ENCODE measurements at regions not wholly inside any gene's neighbourhood (a gene's known extent, or its start where the extent isn't known, plus 50 kb on each side); places are given as distances from the start of the nearest gene placed in this dataset.

- TF ChIP-seq, protein P1, sequence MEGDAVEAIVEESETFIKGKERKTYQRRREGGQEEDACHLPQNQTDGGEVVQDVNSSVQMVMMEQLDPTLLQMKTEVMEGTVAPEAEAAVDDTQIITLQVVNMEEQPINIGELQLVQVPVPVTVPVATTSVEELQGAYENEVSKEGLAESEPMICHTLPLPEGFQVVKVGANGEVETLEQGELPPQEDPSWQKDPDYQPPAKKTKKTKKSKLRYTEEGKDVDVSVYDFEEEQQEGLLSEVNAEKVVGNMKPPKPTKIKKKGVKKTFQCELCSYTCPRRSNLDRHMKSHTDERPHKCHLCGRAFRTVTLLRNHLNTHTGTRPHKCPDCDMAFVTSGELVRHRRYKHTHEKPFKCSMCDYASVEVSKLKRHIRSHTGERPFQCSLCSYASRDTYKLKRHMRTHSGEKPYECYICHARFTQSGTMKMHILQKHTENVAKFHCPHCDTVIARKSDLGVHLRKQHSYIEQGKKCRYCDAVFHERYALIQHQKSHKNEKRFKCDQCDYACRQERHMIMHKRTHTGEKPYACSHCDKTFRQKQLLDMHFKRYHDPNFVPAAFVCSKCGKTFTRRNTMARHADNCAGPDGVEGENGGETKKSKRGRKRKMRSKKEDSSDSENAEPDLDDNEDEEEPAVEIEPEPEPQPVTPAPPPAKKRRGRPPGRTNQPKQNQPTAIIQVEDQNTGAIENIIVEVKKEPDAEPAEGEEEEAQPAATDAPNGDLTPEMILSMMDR (IDR thresholded peaks at IDR 0.05) = no peak
- no peak for TF ChIP-seq POLR2A (IDR thresholded peaks at IDR 0.05)
These were observed 139.7 kb downstream of the SLITRK6 start for GRCh38 chr13:85659493-85659892.
